AG04449 (cell line): ENCODE measurements at regions not wholly inside any gene's neighbourhood (a gene's known extent, or its start where the extent isn't known, plus 50 kb on each side); places are given as distances from the start of the nearest gene placed in this dataset.

ENCODE experiments used
- CTCF ChIA-PET: fragments of 350-600 bp; formaldehyde crosslinking; extraction: SDS; loops from one replicate; lab custom pipeline; 2021; ENCODE audit warnings: antibody characterized with exemption; lab: Yijun Ruan, JAX
- POLR2A ChIA-PET: fragments of 400-600, 350-600 bp; formaldehyde crosslinking; extraction: SDS; loops from one replicate; lab custom pipeline; 2020; ENCODE audit warnings: antibody characterized with exemption, inconsistent platforms; lab: Yijun Ruan, JAX
- DNase-seq: peaks from one replicate; pipeline ENCODE4 v3.0.0-alpha.2; 2010; ENCODE audit warnings: low read depth, low spot score
- H3K4me3 ChIP-seq: 2 replicates; pipeline ENCODE4 v1.5.1; 2011; ENCODE audit warnings: low read depth, mild to moderate bottlenecking, control low read depth, low read length
- CTCF ChIP-seq: IDR thresholded peaks from one replicate; pipeline ENCODE4 v1.5.1; 2011; ENCODE audit warnings: mild to moderate bottlenecking, moderate library complexity, low read length, control low read depth, inconsistent platforms; ENCODE audit not compliant: insufficient read depth; ENCODE audit errors: missing control alignments

- CTCF ChIA-PET = no interaction called here
- DNase-seq = no peak
- no peak for TF ChIP-seq CTCF
- no peak overlapping the region for H3K4me3 ChIP-seq
- POLR2A ChIA-PET = no interaction called here
Measured at GRCh38 chr2:53452400-53452799, 315.2 kb upstream of the CHAC2 start.

GRCh38 chr2:53450923-53451322 is 316.7 kb upstream of the CHAC2 start:
- no peak for TF ChIP-seq CTCF
- ChIA-PET CTCF (no interaction called here), POLR2A (no interaction called here)
- H3K4me3 ChIP-seq = no peak overlapping the region
- no peak for DNase-seq

GRCh38 chr2:53448591-53448990 is 319.0 kb upstream of the CHAC2 start:
- CTCF ChIA-PET = no interaction called here
- no peak for DNase-seq

GRCh38 chr2:53448086-53448485 is 319.5 kb upstream of the CHAC2 start:
- no peak for TF ChIP-seq CTCF
- no peak overlapping the region for H3K4me3 ChIP-seq
- DNase-seq = no peak
- ChIA-PET CTCF (no interaction called here), POLR2A (no interaction called here)

More at GRCh38 chr2:53448591-53448990, 319.0 kb upstream of the CHAC2 start:
- H3K4me3 ChIP-seq = no peak overlapping the region
- TF ChIP-seq CTCF = no peak
- POLR2A ChIA-PET = no interaction called here

GRCh38 chr2:53445383-53446070 is 322.1 kb upstream of the CHAC2 start:
- no peak for TF ChIP-seq CTCF
- ChIA-PET CTCF (interaction anchor here (0.8 kb wide), 1 partner anchor 237 kb away, joined by 3 read pairs; no protein-coding TSS in a partner anchor), POLR2A (no interaction called here)
- H3K4me3 ChIP-seq = no peak overlapping the region
- no peak for DNase-seq

GRCh38 chr2:53442783-53443182 is 324.8 kb upstream of the CHAC2 start:
- ChIA-PET CTCF (no interaction called here), POLR2A (no interaction called here)
- DNase-seq = no peak
- H3K4me3 ChIP-seq = no peak overlapping the region
- TF ChIP-seq CTCF = no peak
